MM.1S (cell line): ENCODE measurements at regions not wholly inside any gene's neighbourhood (a gene's known extent, or its start where the extent isn't known, plus 50 kb on each side); places are given as distances from the start of the nearest gene placed in this dataset.

Experiments used
- DNase-seq: peaks from one replicate; pipeline ENCODE4 v3.0.0-alpha.2; 2015
- H2AFZ ChIP-seq: fragments of 300-600 bp; sonication (generic); 2 replicates; pipeline ENCODE4 v1.6.0; 2016; ENCODE audit warnings: antibody characterized with exemption, low read length
- H3F3A ChIP-seq: fragments of 300-600 bp; sonication (generic); 2 replicates; pipeline ENCODE4 v1.6.1; 2016; ENCODE audit warnings: mild to moderate bottlenecking, antibody characterized with exemption, low read length, moderate library complexity, mixed read lengths; ENCODE audit not compliant: insufficient read depth
- H3K27ac ChIP-seq: fragments of 300-600 bp; sonication (generic); 2 replicates; pipeline ENCODE4 v1.5.1; 2016; ENCODE audit warnings: mild to moderate bottlenecking, low read length
- H3K27me3 ChIP-seq: fragments of 300-600 bp; sonication (generic); replicated peaks from 2 replicates; pipeline ENCODE4 v1.6.0; 2016; ENCODE audit warnings: low read length; ENCODE audit not compliant: insufficient read depth
- H3K36me3 ChIP-seq: fragments of 300-600 bp; sonication (generic); replicated peaks from 2 replicates; pipeline ENCODE4 v1.6.1; 2016; ENCODE audit warnings: mild to moderate bottlenecking, low read length, mixed read lengths; ENCODE audit not compliant: insufficient read depth
- H3K4me1 ChIP-seq: fragments of 300-600 bp; sonication (generic); 2 replicates; pipeline ENCODE4 v1.6.1; 2016; ENCODE audit warnings: low read length, mixed read lengths
- H3K4me2 ChIP-seq: fragments of 300-600 bp; sonication (generic); 2 replicates; pipeline ENCODE4 v1.6.0; 2016; ENCODE audit warnings: low read depth, low read length
- H3K4me3 ChIP-seq: fragments of 300-600 bp; sonication (generic); 2 replicates; pipeline ENCODE4 v1.5.1; 2016; ENCODE audit warnings: low read length, mixed read lengths
- H3K79me2 ChIP-seq: fragments of 300-600 bp; sonication (generic); 2 replicates; pipeline ENCODE4 v1.6.1; 2016; ENCODE audit warnings: mixed run types, low read length, mixed read lengths
- H3K9ac ChIP-seq: fragments of 300-600 bp; sonication (generic); 2 replicates; pipeline ENCODE4 v1.6.1; 2016; ENCODE audit warnings: low read length, mixed read lengths
- H3K9me2 ChIP-seq: fragments of 300-600 bp; sonication (generic); replicated peaks from 2 replicates; pipeline ENCODE4 v1.6.1; 2016; ENCODE audit warnings: mild to moderate bottlenecking, low read length, mixed read lengths; ENCODE audit not compliant: insufficient read depth
- H3K9me3 ChIP-seq: fragments of 300-600 bp; sonication (generic); replicated peaks from 2 replicates; pipeline ENCODE4 v1.6.1; 2016; ENCODE audit warnings: mild to moderate bottlenecking, low read length, mixed read lengths; ENCODE audit not compliant: insufficient read depth
- H4K20me1 ChIP-seq: fragments of 300-600 bp; sonication (generic); 2 replicates; pipeline ENCODE4 v1.6.1; 2016; ENCODE audit warnings: mild to moderate bottlenecking, low read length, moderate library complexity, mixed read lengths; ENCODE audit not compliant: insufficient read depth
- EZH2 ChIP-seq: fragments of 300-600 bp; sonication (generic); optimal IDR thresholded peaks from 2 replicates; pipeline ENCODE3; 2017; ENCODE audit warnings: low read depth, mild to moderate bottlenecking, antibody characterized with exemption, low read length, mixed read lengths
- EZH2phosphoT487 ChIP-seq: fragments of 300-600 bp; sonication (generic); IDR thresholded peaks from 2 replicates; pipeline ENCODE4 v1.6.1; 2018; ENCODE audit warnings: antibody characterized with exemption, low read length
- TF ChIP-seq, protein P1 (sequence below): fragments of 300-600 bp; sonication (generic); IDR thresholded peaks from 2 replicates; pipeline ENCODE4 v1.5.1; 2016; ENCODE audit warnings: antibody characterized with exemption, low read length, mixed read lengths

DNA sequence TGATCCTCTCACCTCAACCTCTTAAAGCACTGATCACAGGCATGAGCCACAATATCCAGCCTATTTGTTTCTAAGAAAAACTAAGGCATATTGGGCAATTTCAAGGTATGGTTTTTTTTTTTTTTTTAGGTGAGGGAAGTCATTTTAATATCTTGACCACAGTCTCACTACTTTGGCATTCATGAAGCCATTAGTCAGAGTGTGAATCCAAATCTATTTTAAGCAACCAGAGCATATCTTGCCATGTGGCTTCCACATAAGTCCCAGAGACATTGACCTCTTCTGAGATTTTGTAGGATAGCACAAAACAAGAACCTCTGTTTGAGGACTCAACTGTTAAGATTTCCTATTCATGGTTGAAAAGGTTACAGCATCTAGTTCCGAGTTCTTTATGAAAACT, 130.3 kb upstream of the RBM19 start:
- no peak overlapping the region for H3K4me2 ChIP-seq
- H3F3A ChIP-seq, result no peaks in the 10 kb centered on the region
- H3K27me3 ChIP-seq, result no peaks in the 10 kb centered on the region
- H3K36me3 ChIP-seq, result no peaks in the 10 kb centered on the region
- no peaks in the 10 kb centered on the region for H4K20me1 ChIP-seq
- H3K4me3 ChIP-seq, result no peak overlapping the region
- no peak for TF ChIP-seq EZH2phosphoT487
- TF ChIP-seq EZH2, result no peak
- TF ChIP-seq, protein P1, sequence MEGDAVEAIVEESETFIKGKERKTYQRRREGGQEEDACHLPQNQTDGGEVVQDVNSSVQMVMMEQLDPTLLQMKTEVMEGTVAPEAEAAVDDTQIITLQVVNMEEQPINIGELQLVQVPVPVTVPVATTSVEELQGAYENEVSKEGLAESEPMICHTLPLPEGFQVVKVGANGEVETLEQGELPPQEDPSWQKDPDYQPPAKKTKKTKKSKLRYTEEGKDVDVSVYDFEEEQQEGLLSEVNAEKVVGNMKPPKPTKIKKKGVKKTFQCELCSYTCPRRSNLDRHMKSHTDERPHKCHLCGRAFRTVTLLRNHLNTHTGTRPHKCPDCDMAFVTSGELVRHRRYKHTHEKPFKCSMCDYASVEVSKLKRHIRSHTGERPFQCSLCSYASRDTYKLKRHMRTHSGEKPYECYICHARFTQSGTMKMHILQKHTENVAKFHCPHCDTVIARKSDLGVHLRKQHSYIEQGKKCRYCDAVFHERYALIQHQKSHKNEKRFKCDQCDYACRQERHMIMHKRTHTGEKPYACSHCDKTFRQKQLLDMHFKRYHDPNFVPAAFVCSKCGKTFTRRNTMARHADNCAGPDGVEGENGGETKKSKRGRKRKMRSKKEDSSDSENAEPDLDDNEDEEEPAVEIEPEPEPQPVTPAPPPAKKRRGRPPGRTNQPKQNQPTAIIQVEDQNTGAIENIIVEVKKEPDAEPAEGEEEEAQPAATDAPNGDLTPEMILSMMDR, result no peak
- H3K79me2 ChIP-seq, result no peaks in the 10 kb centered on the region
- H3K9me3 ChIP-seq, result no peaks in the 10 kb centered on the region
- H3K9me2 ChIP-seq, result no peaks in the 10 kb centered on the region
- H3K4me1 ChIP-seq, result no peaks in the 10 kb centered on the region
- no peak overlapping the region for H3K27ac ChIP-seq
- no peak for DNase-seq
- no peak overlapping the region for H2AFZ ChIP-seq
- H3K9ac ChIP-seq, result no peak overlapping the region

DNA sequence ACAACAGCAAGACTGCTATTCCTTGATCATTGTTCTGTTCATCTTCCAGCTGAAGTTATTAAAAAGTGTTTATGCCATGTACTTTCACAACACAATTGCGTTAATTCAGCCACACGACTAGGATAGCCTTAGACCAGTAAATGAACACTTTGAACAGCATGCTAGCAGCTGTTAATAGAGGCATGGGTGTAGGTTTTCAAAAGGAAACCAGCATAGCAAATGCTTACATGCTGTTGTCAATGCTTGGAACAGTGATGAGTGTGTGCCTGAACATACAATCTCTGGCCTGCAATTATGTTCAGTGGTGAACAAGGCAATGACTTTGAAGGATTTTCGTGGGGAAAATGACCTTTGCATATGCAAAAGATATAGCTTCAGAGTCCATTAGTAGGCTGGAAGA, 127.4 kb upstream of the RBM19 start:
- Histone ChIP-seq H3K27ac (no peak overlapping the region), H4K20me1 (no peaks in the 10 kb centered on the region), H3K36me3 (no peaks in the 10 kb centered on the region), H2AFZ (no peak overlapping the region), H3F3A (no peaks in the 10 kb centered on the region), H3K9ac (no peak overlapping the region), H3K79me2 (no peaks in the 10 kb centered on the region), H3K4me3 (no peak overlapping the region), H3K4me1 (no peaks in the 10 kb centered on the region), H3K4me2 (no peak overlapping the region), H3K9me2 (no peaks in the 10 kb centered on the region), H3K9me3 (no peaks in the 10 kb centered on the region), H3K27me3 (no peaks in the 10 kb centered on the region)
- no peak for TF ChIP-seq EZH2phosphoT487
- TF ChIP-seq, protein P1, result no peak
- TF ChIP-seq EZH2, result no peak
- no peak for DNase-seq

DNA sequence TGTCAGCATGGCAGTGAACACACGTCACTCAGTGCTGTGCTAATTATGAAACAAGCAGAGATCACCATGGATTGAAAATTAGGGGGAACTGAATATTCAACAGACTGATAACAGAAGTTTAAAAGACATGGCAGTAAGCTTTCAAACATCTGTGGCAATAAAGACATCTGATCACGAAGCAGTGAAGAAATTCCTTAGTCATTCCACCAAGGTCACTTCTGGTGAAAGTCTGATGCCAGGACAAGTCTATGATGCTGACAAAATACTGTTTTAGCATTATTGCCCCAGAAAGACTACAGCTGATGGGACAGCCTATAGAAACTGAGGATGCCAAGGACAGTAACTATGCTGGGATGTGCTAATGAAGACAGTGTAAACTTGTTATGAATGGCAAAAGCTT, 126.9 kb upstream of the RBM19 start:
- Histone ChIP-seq H3F3A (no peaks in the 10 kb centered on the region), H3K36me3 (no peaks in the 10 kb centered on the region), H2AFZ (no peak overlapping the region), H3K27me3 (no peaks in the 10 kb centered on the region), H3K4me3 (no peak overlapping the region), H3K4me2 (no peak overlapping the region), H4K20me1 (no peaks in the 10 kb centered on the region), H3K79me2 (no peaks in the 10 kb centered on the region), H3K9me3 (no peaks in the 10 kb centered on the region), H3K9me2 (no peaks in the 10 kb centered on the region), H3K9ac (no peak overlapping the region), H3K27ac (no peak overlapping the region), H3K4me1 (no peaks in the 10 kb centered on the region)
- no peak for DNase-seq
- TF ChIP-seq, protein P1, result no peak
- TF ChIP-seq EZH2phosphoT487 (no peak), EZH2 (no peak)
